ENCODE measurements at regions not wholly inside any gene's neighbourhood (a gene's known extent, or its start where the extent isn't known, plus 50 kb on each side); places are given as distances from the start of the nearest gene placed in this dataset.

DNA sequence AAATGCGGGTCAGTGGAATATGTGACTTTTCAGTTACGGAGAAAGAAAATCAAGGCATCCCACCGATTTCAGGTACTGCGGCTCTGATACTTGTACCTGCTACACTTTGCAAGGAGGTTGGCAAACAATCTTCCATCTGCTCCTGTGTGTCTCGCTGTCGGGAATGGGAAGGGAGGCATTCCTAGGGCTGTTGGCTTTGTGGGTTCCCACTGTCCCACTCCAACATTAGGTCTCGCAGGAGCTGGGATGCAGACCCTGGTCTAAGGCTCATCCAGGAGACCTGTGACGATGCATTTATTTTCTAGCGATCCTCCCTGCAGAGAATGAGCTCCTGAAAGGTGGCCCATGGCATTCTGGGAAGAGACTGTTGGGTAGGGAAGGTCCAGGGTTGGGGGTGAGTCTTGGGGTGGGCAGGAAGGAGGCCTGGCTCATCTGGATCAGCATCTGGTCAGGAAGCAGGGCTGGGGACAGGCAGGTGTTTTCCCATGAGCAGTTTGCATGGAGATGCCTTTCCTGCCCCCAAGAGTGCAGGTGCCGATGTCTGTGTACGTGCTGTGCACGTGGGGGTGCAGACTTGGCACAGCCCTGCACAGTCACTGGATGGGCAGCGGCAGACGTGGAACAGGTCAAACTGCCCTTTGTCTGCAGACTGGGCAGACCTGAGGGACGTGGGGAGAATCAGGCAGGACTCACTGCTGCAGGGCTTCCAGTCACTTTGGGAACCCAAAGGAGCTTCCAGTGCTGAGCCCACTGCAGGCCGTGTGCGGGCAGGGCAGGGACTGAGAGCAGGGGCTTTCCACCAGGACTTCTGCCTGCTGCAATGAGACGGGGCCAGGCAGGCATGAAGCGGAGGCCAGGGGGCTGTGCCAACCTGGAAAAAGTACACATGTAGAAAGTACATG lies 152.4 kb downstream of the TEX29 start:
- H3K4me3 ChIP-seq = no peak overlapping the region
- no peaks in the 10 kb centered on the region for H3K9me3 ChIP-seq (replicated peaks)
- no peaks in the 10 kb centered on the region for H3K4me1 ChIP-seq
- H3K36me3 ChIP-seq = no peaks in the 10 kb centered on the region
- H3K27ac ChIP-seq (replicated peaks) = no peak overlapping the region
- H3K27me3 ChIP-seq (ENCODE audit: low read depth) = peaks cover 62% of the 10 kb centered on the region
- no peak for DNase-seq
- TF ChIP-seq, protein P1, sequence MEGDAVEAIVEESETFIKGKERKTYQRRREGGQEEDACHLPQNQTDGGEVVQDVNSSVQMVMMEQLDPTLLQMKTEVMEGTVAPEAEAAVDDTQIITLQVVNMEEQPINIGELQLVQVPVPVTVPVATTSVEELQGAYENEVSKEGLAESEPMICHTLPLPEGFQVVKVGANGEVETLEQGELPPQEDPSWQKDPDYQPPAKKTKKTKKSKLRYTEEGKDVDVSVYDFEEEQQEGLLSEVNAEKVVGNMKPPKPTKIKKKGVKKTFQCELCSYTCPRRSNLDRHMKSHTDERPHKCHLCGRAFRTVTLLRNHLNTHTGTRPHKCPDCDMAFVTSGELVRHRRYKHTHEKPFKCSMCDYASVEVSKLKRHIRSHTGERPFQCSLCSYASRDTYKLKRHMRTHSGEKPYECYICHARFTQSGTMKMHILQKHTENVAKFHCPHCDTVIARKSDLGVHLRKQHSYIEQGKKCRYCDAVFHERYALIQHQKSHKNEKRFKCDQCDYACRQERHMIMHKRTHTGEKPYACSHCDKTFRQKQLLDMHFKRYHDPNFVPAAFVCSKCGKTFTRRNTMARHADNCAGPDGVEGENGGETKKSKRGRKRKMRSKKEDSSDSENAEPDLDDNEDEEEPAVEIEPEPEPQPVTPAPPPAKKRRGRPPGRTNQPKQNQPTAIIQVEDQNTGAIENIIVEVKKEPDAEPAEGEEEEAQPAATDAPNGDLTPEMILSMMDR (IDR thresholded peaks at IDR 0.05; ENCODE audit: borderline replicate concordance) = no peak
- intact Hi-C loops (cut with micrococcal nuclease) = loop anchor here (5.0 to 10.0 kb wide), 2 partner anchors 969 to 1132 kb away; no protein-coding TSS in a partner anchor

DNA sequence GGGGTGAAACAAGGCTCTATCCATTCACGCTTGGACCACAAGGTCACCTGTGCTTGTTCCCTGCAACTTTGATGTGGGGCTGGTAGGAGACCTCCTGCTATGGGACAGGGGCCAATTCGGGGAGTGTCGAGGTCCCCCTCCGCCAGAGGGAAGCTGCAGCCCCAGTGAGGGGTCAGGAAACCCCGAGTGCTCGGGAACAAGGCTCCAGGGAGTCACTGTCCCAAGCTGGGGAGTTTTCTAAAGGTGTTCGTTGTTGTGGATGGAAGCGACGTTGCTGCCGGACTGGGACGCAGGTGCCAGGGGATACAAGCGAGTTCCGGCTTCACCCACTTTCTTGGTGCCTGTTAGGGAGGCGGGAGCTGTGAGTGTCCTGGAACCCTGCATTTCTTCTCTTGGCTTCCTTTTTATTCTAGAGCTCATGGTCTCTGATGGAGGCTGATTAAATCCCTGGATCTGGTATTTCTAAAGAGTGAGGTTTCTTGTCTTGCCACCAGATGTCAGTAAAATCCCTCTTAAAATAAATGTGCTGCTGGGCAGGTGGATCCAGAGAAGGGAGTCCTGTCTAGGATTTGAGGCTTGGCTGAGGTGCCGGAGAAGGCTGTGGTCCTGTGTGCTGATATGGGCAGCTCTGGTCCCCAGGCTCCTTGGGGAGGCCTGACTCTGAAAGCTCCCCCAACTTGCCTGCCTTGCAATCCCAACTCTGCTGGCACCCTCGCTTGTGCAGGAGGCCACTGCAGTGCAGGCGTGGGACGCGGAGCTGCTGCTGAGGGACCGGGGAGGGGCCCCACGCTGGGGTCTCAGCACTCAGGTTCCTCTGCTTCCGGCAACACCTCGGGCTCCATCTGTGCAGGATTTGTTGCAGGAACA lies 153.9 kb downstream of the TEX29 start:
- intact Hi-C loops (cut with micrococcal nuclease) = loop anchor here (5.0 to 10.0 kb wide), 2 partner anchors 968 to 1130 kb away; no protein-coding TSS in a partner anchor
- DNase-seq = no peak
- TF ChIP-seq, protein P1 (IDR thresholded peaks at IDR 0.05; ENCODE audit: borderline replicate concordance) = peak; percentile 72

DNA sequence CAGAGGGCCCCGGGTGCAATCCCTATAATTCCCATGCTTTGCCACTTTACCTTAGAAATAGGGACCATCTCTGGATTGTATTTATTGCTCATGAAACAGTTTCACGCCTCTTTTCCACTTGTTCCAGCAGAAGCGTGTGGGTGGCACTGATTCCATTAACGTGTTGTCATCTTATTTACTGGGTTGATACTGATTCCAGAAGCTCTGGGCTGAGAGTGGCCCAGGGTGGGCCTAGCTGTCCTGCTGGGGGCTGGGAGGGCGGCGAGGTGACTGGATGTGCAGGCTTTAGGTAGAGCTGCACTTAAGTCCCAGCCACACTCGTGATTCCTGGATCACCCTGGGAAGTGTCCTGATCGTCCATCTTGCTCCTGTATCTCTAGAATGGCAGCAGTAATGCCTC lies 155.0 kb downstream of the TEX29 start:
- DNase-seq = no peak

More for the DNA sequence above, 153.9 kb downstream of the TEX29 start:
- Histone ChIP-seq H3K9me3 (replicated peaks) (no peaks in the 10 kb centered on the region), H3K4me1 (no peaks in the 10 kb centered on the region), H3K27me3 (ENCODE audit: low read depth) (peaks cover 63% of the 10 kb centered on the region), H3K27ac (replicated peaks) (no peak overlapping the region), H3K36me3 (no peaks in the 10 kb centered on the region), H3K4me3 (no peak overlapping the region)

DNA sequence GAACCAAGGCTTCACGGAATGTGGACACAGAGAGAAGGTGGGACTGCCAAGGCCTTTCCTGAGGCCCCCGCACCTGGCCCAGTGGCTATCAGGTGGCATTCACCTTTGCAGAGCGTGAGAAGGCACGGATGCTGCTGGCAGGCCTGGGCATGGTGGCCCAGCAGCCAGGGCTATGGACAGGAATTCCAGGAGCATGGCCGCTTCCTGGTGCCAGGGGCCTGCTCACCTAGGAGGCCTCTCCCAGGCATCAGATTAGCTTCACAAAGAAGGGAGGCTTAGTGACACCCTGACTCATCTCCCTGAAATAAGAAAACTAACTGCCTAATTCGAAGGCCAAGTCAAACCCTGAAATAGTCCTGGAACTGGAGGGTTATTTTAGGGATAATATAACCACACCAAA lies 155.8 kb downstream of the TEX29 start:
- TF ChIP-seq, protein P1 (IDR thresholded peaks at IDR 0.05; ENCODE audit: borderline replicate concordance) = no peak
- Histone ChIP-seq H3K4me3 (no peak overlapping the region), H3K4me1 (no peaks in the 10 kb centered on the region), H3K27me3 (ENCODE audit: low read depth) (peaks cover 66% of the 10 kb centered on the region), H3K9me3 (replicated peaks) (no peaks in the 10 kb centered on the region), H3K27ac (replicated peaks) (no peak overlapping the region), H3K36me3 (no peaks in the 10 kb centered on the region)
- intact Hi-C loops (cut with micrococcal nuclease) = loop anchor here (10.0 kb wide), 1 partner anchor 1129 kb away; no protein-coding TSS in a partner anchor
- DNase-seq = no peak

More for the DNA sequence above, 155.0 kb downstream of the TEX29 start:
- H3K27ac ChIP-seq (replicated peaks) = no peak overlapping the region
- TF ChIP-seq, protein P1 (IDR thresholded peaks at IDR 0.05; ENCODE audit: borderline replicate concordance) = no peak
- no peaks in the 10 kb centered on the region for H3K36me3 ChIP-seq
- no peaks in the 10 kb centered on the region for H3K4me1 ChIP-seq
- H3K27me3 ChIP-seq (ENCODE audit: low read depth) = peaks cover 65% of the 10 kb centered on the region
- intact Hi-C loops (cut with micrococcal nuclease) = loop anchor here (10.0 kb wide), 1 partner anchor 1129 kb away; no protein-coding TSS in a partner anchor
- H3K4me3 ChIP-seq = no peak overlapping the region
- H3K9me3 ChIP-seq (replicated peaks) = no peaks in the 10 kb centered on the region

DNA sequence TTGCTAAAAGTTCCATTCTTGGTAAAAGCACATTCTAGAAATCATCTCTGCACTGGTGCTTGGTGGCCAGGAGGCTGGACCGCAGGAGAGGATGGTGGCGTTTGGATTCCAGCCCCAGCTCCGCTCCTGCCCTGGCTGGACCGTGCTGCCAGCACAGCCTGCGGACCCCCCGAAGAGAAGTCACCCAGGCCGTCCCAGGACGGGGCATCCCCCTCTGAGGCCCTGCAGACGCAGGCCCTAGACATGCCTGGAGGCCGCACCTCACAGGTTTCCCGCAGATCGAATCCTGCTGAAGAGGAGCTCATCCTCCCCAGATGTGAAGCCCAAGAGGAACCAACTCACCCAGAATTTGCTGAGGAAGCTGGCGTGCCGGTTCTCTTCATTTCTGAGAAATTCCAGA lies 159.0 kb downstream of the TEX29 start:
- TF ChIP-seq, protein P1 (IDR thresholded peaks at IDR 0.05; ENCODE audit: borderline replicate concordance) = no peak
- intact Hi-C loops (cut with micrococcal nuclease) = loop anchor here (10.0 kb wide), 1 partner anchor 1125 kb away; no protein-coding TSS in a partner anchor
- Histone ChIP-seq H3K27ac (replicated peaks) (no peak overlapping the region), H3K4me1 (no peaks in the 10 kb centered on the region), H3K4me3 (no peak overlapping the region), H3K36me3 (no peaks in the 10 kb centered on the region), H3K9me3 (replicated peaks) (no peaks in the 10 kb centered on the region), H3K27me3 (ENCODE audit: low read depth) (peaks cover 64% of the 10 kb centered on the region)
- no peak for DNase-seq
